ENCODE measurements at regions not wholly inside any gene's neighbourhood (a gene's known extent, or its start where the extent isn't known, plus 50 kb on each side); places are given as distances from the start of the nearest gene placed in this dataset.

DNA sequence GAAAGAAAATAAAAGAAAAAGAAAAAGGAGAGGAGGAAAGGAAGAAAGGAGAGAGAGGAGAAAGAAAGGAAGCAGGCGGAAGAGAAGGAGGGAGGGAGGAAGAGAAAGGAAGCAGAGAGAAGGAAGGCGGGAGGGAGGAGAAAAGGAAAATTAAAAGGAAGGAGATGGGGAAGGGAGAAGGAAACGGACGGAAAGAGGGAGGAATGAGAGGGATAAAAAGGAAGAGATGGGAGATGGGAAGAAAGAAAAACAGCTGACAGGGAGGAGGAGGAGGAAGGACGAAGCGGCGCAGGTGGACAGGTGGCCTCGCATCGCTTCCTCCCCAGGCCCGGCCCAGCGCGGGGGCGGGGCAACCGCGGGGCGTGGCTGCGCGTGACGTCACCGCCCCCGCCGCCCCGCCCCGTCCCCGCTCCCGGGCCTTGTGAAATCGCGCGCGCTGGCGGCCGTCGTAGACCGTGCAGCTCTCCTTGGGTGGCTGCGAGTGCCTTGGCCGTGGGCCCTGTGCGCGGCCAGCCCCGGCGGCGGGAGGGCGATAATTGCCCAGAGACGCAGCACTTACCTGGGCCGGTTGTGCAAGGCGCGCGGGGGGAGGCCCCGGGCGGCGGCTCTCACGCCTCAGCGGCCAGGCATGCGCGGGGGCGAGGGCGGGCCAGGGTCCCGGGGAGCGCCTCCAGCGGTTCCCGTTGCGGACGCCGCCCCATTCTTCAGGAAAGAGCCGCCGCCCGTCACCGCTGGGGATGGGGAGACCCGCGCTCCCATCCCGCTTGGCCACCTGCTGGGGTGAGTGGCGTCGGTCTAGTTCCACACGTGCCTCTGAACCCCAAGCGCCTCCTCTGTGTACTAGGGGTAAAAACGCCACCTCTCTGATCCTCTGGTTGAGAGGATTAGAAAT, 49.6 kb upstream of the FOXE1 start:
- WGBS, 4 donors = 1 to 4% (median 2%) methylated on average over 32 to 75 of the region's 75 CpGs
- DNase-seq = peak; percentile 68 to 85 (median 78)
- Histone ChIP-seq H3K36me3 (replicated peaks in 1 of 2) (no peaks in the 10 kb centered on the region), H3K4me1 (replicated peaks in 1 of 2) (peaks cover 6% of the 10 kb centered on the region in 2 donors), H3K27me3 (no peaks in the 10 kb centered on the region), H3K4me3 (peak overlapping the region in 1 of 4 donors; percentile 57), H3K27ac (no peak overlapping the region), H3K9me3 (replicated peaks in 1 of 3) (no peaks in the 10 kb centered on the region)
- TF ChIP-seq POLR2A (IDR thresholded peaks at IDR 0.05) = no peak
- TF ChIP-seq, protein P1, sequence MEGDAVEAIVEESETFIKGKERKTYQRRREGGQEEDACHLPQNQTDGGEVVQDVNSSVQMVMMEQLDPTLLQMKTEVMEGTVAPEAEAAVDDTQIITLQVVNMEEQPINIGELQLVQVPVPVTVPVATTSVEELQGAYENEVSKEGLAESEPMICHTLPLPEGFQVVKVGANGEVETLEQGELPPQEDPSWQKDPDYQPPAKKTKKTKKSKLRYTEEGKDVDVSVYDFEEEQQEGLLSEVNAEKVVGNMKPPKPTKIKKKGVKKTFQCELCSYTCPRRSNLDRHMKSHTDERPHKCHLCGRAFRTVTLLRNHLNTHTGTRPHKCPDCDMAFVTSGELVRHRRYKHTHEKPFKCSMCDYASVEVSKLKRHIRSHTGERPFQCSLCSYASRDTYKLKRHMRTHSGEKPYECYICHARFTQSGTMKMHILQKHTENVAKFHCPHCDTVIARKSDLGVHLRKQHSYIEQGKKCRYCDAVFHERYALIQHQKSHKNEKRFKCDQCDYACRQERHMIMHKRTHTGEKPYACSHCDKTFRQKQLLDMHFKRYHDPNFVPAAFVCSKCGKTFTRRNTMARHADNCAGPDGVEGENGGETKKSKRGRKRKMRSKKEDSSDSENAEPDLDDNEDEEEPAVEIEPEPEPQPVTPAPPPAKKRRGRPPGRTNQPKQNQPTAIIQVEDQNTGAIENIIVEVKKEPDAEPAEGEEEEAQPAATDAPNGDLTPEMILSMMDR (IDR thresholded peaks at IDR 0.05) = peak in 1 of 6 experiments; percentile 36
- intact Hi-C loops (cut with DNase I) = no loop called here
